Keratinocyte (primary cell): ENCODE measurements at regions not wholly inside any gene's neighbourhood (a gene's known extent, or its start where the extent isn't known, plus 50 kb on each side); places are given as distances from the start of the nearest gene placed in this dataset.

Experiments
- DNase-seq: peaks from one replicate; pipeline ENCODE4 v3.0.0-alpha.2; 2011; ENCODE audit warnings: low read depth, missing footprints, low spot score
- FAIRE-seq: peaks from 2 replicates; lab custom pipeline; 2011; peaks lifted over from hg19 to GRCh38; lab: Jason Lieb, UNC
- H2AFZ ChIP-seq: 2 replicates; pipeline ENCODE4 v1.6.0; 2012; ENCODE audit warnings: low read length, control low read depth, inconsistent platforms; ENCODE audit not compliant: control insufficient read depth
- H3K27ac ChIP-seq: 2 replicates; pipeline ENCODE4 v1.5.1; 2011; ENCODE audit warnings: low read length; ENCODE audit not compliant: control insufficient read depth, insufficient read depth
- H3K27me3 ChIP-seq: 3 replicates; pipeline ENCODE4 v1.6.0; 2011; ENCODE audit warnings: low read length; ENCODE audit not compliant: control insufficient read depth, insufficient read depth; ENCODE audit errors: extremely low read depth
- H3K36me3 ChIP-seq, 2 experiments: 2 replicates in 1 of 2; 3 replicates in 1 of 2; pipeline ENCODE4 v1.5.1; 2011; ENCODE audit warnings: low read length in 2 of 2, mild to moderate bottlenecking in 1 of 2; ENCODE audit not compliant: control insufficient read depth in 2 of 2, insufficient read depth in 2 of 2; ENCODE audit errors: extremely low read depth in 1 of 2
- H3K4me1 ChIP-seq: 3 replicates; pipeline ENCODE4 v1.5.1; 2011; ENCODE audit warnings: low read length; ENCODE audit not compliant: control insufficient read depth, insufficient read depth; ENCODE audit errors: extremely low read depth
- H3K4me2 ChIP-seq: 3 replicates; pipeline ENCODE4 v1.6.0; 2011; ENCODE audit warnings: low read depth, low read length; ENCODE audit not compliant: control insufficient read depth, insufficient read depth; ENCODE audit errors: extremely low read depth
- H3K4me3 ChIP-seq, 3 experiments: fragments of 200-600 bp in 1 of 3; sonication (generic) in 1 of 3; 2 replicates in 2 of 3; 3 replicates in 1 of 3; pipeline ENCODE4 v1.5.1; 2011 to 2016; ENCODE audit warnings: low read length in 3 of 3, mild to moderate bottlenecking in 3 of 3, control low read depth in 2 of 3, inconsistent platforms in 1 of 3, low read depth in 1 of 3, mixed read lengths in 1 of 3, mixed run types in 1 of 3, moderate library complexity in 1 of 3; ENCODE audit not compliant: control insufficient read depth in 2 of 3, insufficient read depth in 2 of 3; ENCODE audit errors: extremely low read depth in 1 of 3
- H3K79me2 ChIP-seq: 2 replicates; pipeline ENCODE4 v1.6.0; 2012; ENCODE audit warnings: low read length; ENCODE audit not compliant: control insufficient read depth, insufficient read depth
- H3K9ac ChIP-seq: 3 replicates; pipeline ENCODE4 v1.6.0; 2011; ENCODE audit warnings: low read length; ENCODE audit not compliant: control insufficient read depth, insufficient read depth; ENCODE audit errors: extremely low read depth
- H3K9me1 ChIP-seq: 3 replicates; pipeline ENCODE4 v1.6.0; 2011; ENCODE audit warnings: low read length; ENCODE audit not compliant: control insufficient read depth, insufficient read depth; ENCODE audit errors: extremely low read depth
- H3K9me3 ChIP-seq: 2 replicates; pipeline ENCODE4 v1.5.1; 2012; ENCODE audit warnings: low read depth, low read length; ENCODE audit not compliant: control insufficient read depth
- H4K20me1 ChIP-seq: 3 replicates; pipeline ENCODE4 v1.6.0; 2011; ENCODE audit warnings: low read length; ENCODE audit not compliant: control insufficient read depth, insufficient read depth; ENCODE audit errors: extremely low read depth
- CTCF ChIP-seq, 3 experiments: IDR thresholded peaks in 1 of 3; conservative IDR thresholded peaks in 1 of 3; optimal IDR thresholded peaks in 1 of 3; 2 replicates in 2 of 3; 3 replicates in 1 of 3; pipeline versions ENCODE3 to v1.5.1; 2011; ENCODE audit warnings: low read length in 3 of 3, mild to moderate bottlenecking in 3 of 3, moderate library complexity in 2 of 3, control low read depth in 1 of 3, inconsistent platforms in 1 of 3; ENCODE audit not compliant: insufficient read depth in 2 of 3; ENCODE audit errors: extremely low read depth in 1 of 3
- EZH2 ChIP-seq: IDR thresholded peaks from one replicate; pipeline ENCODE4 v1.6.1; 2012; ENCODE audit warnings: inconsistent platforms, mild to moderate bottlenecking, low read length, moderate library complexity
- dilution Hi-C: fragments of 300-500 bp; cut with MboI; formaldehyde crosslinking; loops from one replicate; pipeline ENCODE4 v1.7.0; 2020; ENCODE audit warnings: low sequenced_read_pairs; ENCODE audit not compliant: extremely low pct_ligation_motif_present

GRCh38 chr7:67455508-67455907 lies 458.9 kb downstream of the TYW1 start:
- H3K9ac ChIP-seq, result no peak overlapping the region
- H2AFZ ChIP-seq, result no peak overlapping the region
- H3K27me3 ChIP-seq, result no peaks in the 10 kb centered on the region
- DNase-seq (no peak), FAIRE-seq (no peak)
- H3K9me3 ChIP-seq, result no peaks in the 10 kb centered on the region
- H3K4me2 ChIP-seq, result no peak overlapping the region
- no peaks in the 10 kb centered on the region for H4K20me1 ChIP-seq
- H3K27ac ChIP-seq, result no peak overlapping the region
- TF ChIP-seq CTCF (optimal IDR thresholded peaks at IDR 0.05 in 1 of 3, IDR thresholded peaks at IDR 0.05 in 1 of 3, conservative IDR thresholded peaks at IDR 0.05 in 1 of 3; ENCODE audit: extremely low read depth in 1 of 3, insufficient read depth in 2 of 3, low read length in 3 of 3) (no peak), EZH2 (no peak)
- no peaks in the 10 kb centered on the region for H3K9me1 ChIP-seq
- H3K4me1 ChIP-seq, result no peaks in the 10 kb centered on the region
- dilution Hi-C loops, result no loop called here
- H3K79me2 ChIP-seq, result no peaks in the 10 kb centered on the region
- H3K36me3 ChIP-seq, result no peaks in the 10 kb centered on the region
- no peak overlapping the region for H3K4me3 ChIP-seq

- Histone ChIP-seq H3K27me3 (no peaks in the 10 kb centered on the region), H3K4me1 (no peaks in the 10 kb centered on the region), H2AFZ (no peak overlapping the region), H3K9me1 (no peaks in the 10 kb centered on the region), H3K9ac (no peak overlapping the region), H3K4me2 (no peak overlapping the region), H3K27ac (no peak overlapping the region), H3K9me3 (no peaks in the 10 kb centered on the region), H3K4me3 (no peak overlapping the region), H4K20me1 (no peaks in the 10 kb centered on the region), H3K36me3 (no peaks in the 10 kb centered on the region), H3K79me2 (no peaks in the 10 kb centered on the region)
- TF ChIP-seq CTCF (optimal IDR thresholded peaks at IDR 0.05 in 1 of 3, IDR thresholded peaks at IDR 0.05 in 1 of 3, conservative IDR thresholded peaks at IDR 0.05 in 1 of 3; ENCODE audit: extremely low read depth in 1 of 3, insufficient read depth in 2 of 3, low read length in 3 of 3) (no peak), EZH2 (no peak)
- dilution Hi-C loops, result no loop called here
- DNase-seq, result no peak
- no peak for FAIRE-seq
These were observed 466.2 kb downstream of the TYW1 start for GRCh38 chr7:67462781-67463191.
